Colonic mucosa (tissue), 4 donors: ENCODE measurements at regions not wholly inside any gene's neighbourhood (a gene's known extent, or its start where the extent isn't known, plus 50 kb on each side); places are given as distances from the start of the nearest gene placed in this dataset.

Experiments
- DNase-seq: peaks from one replicate; pipeline ENCODE4 v3.0.0-alpha.2; 2020
- H3K27ac ChIP-seq: fragments of 200-600 bp; one replicate; pipeline ENCODE4 v1.8.0; 2021
- H3K27me3 ChIP-seq: fragments of 200-600 bp; one replicate; pipeline ENCODE4 v1.8.0; 2021
- H3K36me3 ChIP-seq: fragments of 200-600 bp; one replicate; pipeline ENCODE4 v1.8.0; 2021
- H3K4me1 ChIP-seq: fragments of 200-600 bp; one replicate; pipeline ENCODE4 v1.8.0; 2021; ENCODE audit warnings: mild to moderate bottlenecking
- H3K4me3 ChIP-seq: fragments of 200-600 bp; one replicate; pipeline ENCODE4 v1.8.0; 2021
- H3K9ac ChIP-seq, 2 donors: one replicate each; pipeline ENCODE4 v1.7.0; 2013; ENCODE audit warnings: control low read depth in 2 of 2, low read depth in 2 of 2, low read length in 2 of 2
- H3K9me3 ChIP-seq: fragments of 200-600 bp; one replicate; pipeline ENCODE4 v1.8.0; 2021
- intact Hi-C: fragments of 100-400 bp; cut with DNase I; formaldehyde crosslinking; loops from one replicate; pipeline ENCODE4 v1.14.1; 2022
- TF ChIP-seq, protein P1 (sequence below): fragments of 200-600 bp; IDR thresholded peaks from one replicate; pipeline ENCODE4 v1.8.0; 2022; ENCODE audit warnings: antibody characterized with exemption, mild to moderate bottlenecking
- donor health status: healthy.
- donor health status: DM: no; HTN: no; CAD: no.
- donor health status: DM: no; HTN: no; CAD: no.

DNA sequence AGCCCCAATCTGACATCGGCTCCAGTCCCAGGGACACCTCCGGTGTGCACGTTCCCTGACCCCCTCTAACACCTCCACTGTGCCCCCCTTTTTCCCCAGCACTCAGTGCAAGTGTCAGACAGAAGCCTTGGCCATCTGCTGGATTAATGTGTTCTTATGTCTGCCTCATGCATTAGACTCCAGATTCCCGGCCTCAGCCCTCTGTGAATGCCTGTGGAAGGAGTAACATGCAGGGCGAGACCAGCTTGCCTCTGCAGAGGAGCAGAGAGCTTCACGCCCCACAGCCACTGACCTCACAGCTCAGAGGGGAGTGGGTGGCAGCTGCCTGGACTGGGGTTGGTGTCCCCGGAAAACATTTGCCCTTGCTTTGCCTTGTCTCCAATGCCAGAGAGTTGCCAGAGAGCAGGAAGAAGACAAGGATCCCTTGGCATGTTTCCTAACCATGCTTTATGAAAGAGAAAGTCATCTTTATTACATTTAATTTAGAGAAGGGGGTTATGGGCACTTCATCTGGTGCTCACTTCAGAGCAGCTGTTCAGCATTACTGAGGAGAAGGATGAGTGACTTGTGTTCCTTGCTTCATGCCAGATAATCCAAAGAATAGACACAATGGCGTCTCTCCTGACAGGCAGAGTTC lies 91.6 kb upstream of the CXCL12 start:
- intact Hi-C loops, result no loop called here
- H3K36me3 ChIP-seq, result no peaks in the 10 kb centered on the region
- no peaks in the 10 kb centered on the region for H3K9me3 ChIP-seq
- no peak overlapping the region for H3K27ac ChIP-seq
- no peaks in the 10 kb centered on the region for H3K4me1 ChIP-seq
- DNase-seq, result no peak
- no peaks in the 10 kb centered on the region for H3K27me3 ChIP-seq
- no peak overlapping the region for H3K4me3 ChIP-seq
- TF ChIP-seq, protein P1, sequence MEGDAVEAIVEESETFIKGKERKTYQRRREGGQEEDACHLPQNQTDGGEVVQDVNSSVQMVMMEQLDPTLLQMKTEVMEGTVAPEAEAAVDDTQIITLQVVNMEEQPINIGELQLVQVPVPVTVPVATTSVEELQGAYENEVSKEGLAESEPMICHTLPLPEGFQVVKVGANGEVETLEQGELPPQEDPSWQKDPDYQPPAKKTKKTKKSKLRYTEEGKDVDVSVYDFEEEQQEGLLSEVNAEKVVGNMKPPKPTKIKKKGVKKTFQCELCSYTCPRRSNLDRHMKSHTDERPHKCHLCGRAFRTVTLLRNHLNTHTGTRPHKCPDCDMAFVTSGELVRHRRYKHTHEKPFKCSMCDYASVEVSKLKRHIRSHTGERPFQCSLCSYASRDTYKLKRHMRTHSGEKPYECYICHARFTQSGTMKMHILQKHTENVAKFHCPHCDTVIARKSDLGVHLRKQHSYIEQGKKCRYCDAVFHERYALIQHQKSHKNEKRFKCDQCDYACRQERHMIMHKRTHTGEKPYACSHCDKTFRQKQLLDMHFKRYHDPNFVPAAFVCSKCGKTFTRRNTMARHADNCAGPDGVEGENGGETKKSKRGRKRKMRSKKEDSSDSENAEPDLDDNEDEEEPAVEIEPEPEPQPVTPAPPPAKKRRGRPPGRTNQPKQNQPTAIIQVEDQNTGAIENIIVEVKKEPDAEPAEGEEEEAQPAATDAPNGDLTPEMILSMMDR, result no peak
- no peak overlapping the region for H3K9ac ChIP-seq

- H3K36me3 ChIP-seq, result no peaks in the 10 kb centered on the region
These were observed 92.1 kb upstream of the CXCL12 start for GRCh38 chr10:44477046-44477425.

GRCh38 chr10:44478040-44478439 lies 93.1 kb upstream of the CXCL12 start:
- H3K9ac ChIP-seq, result no peak overlapping the region
- intact Hi-C loops, result no loop called here
- H3K36me3 ChIP-seq, result no peaks in the 10 kb centered on the region
- no peak overlapping the region for H3K27ac ChIP-seq
- H3K4me3 ChIP-seq, result no peak overlapping the region
- no peaks in the 10 kb centered on the region for H3K27me3 ChIP-seq
- no peaks in the 10 kb centered on the region for H3K9me3 ChIP-seq
- H3K4me1 ChIP-seq, result no peaks in the 10 kb centered on the region
- DNase-seq, result no peak
- TF ChIP-seq, protein P1, result no peak

More at GRCh38 chr10:44477046-44477425, 92.1 kb upstream of the CXCL12 start:
- Histone ChIP-seq H3K4me1 (no peaks in the 10 kb centered on the region), H3K4me3 (no peak overlapping the region), H3K9ac (no peak overlapping the region), H3K27ac (no peak overlapping the region), H3K9me3 (no peaks in the 10 kb centered on the region), H3K27me3 (no peaks in the 10 kb centered on the region)
- TF ChIP-seq, protein P1, result no peak
- intact Hi-C loops, result no loop called here
- DNase-seq, result no peak

DNA sequence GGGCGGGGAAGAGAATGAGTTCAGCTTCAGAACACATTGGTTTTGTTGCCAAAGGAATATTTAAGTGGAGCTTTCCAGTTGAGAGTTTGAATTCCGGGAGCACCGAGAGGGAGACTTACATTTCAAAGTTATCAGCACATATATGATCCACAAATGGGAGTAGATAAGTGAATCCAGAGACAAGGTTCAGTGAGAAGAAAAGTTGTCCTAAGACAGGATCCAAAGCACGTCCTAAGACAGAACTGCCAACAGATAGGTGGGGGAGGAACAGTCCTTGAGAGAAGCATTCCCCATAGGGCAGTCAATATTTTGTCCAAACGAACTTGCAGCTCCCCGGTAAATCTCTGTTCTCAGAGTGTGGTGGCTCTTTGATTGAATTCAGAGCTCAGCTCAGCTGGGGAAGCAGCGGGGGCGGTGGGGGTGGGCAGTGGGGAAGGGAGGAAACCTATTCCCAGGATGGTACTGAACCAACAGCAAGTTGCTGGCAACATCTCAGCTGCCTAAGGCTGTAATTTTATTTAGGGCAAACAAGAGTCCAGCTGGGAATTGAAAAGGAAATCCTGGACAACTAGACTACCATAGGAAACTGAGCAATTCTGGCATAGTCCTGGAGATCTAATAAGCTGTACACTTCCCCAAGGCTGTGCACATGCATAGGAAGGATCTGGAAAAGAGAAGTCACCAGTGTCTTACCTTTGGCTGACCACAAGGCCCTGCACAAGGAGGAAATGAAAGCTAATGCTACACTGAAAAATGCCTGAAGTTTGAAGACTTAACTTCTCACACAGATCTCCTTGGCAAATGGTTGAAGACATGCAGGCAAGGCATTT lies 94.2 kb upstream of the CXCL12 start:
- H3K27ac ChIP-seq, result no peak overlapping the region
- H3K36me3 ChIP-seq, result no peaks in the 10 kb centered on the region
- TF ChIP-seq, protein P1, result no peak
- no peak overlapping the region for H3K9ac ChIP-seq
- no peak for DNase-seq
- no peak overlapping the region for H3K4me3 ChIP-seq
- no peaks in the 10 kb centered on the region for H3K4me1 ChIP-seq
- H3K9me3 ChIP-seq, result no peaks in the 10 kb centered on the region
- H3K27me3 ChIP-seq, result no peaks in the 10 kb centered on the region
- intact Hi-C loops, result no loop called here

DNA sequence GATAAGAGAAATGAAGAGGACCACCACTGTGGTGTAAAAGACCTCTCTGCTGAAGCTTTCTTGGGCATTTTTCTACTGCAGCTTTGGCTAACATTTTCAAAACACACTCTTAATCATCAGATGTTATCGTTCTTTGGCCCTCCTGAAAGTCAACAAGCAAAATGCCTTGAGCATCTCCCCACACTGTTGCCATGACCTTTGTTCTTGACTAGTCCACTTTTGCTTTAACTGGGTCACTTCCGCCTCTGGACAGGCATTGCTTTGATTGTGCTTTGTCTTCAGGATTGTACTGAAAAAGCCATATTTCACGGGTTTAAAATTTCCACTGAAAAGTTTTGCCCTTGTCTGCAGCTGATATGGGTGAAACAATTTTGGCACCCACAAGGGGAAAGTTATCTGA lies 107.8 kb upstream of the CXCL12 start:
- Histone ChIP-seq H3K9me3 (no peaks in the 10 kb centered on the region), H3K4me1 (no peaks in the 10 kb centered on the region), H3K27ac (no peak overlapping the region), H3K9ac (no peak overlapping the region), H3K36me3 (no peaks in the 10 kb centered on the region), H3K4me3 (no peak overlapping the region), H3K27me3 (no peaks in the 10 kb centered on the region)
- TF ChIP-seq, protein P1, result no peak
- DNase-seq, result no peak
- intact Hi-C loops, result no loop called here
